LNCAP (cell line): ENCODE measurements at regions not wholly inside any gene's neighbourhood (a gene's known extent, or its start where the extent isn't known, plus 50 kb on each side); places are given as distances from the start of the nearest gene placed in this dataset.

Source experiments
- TF ChIP-seq, protein P1 (sequence below): fragments of 450-650 bp; IDR thresholded peaks from 2 replicates; pipeline ENCODE4 v1.5.1; 2017; ENCODE audit warnings: mild to moderate bottlenecking

DNA sequence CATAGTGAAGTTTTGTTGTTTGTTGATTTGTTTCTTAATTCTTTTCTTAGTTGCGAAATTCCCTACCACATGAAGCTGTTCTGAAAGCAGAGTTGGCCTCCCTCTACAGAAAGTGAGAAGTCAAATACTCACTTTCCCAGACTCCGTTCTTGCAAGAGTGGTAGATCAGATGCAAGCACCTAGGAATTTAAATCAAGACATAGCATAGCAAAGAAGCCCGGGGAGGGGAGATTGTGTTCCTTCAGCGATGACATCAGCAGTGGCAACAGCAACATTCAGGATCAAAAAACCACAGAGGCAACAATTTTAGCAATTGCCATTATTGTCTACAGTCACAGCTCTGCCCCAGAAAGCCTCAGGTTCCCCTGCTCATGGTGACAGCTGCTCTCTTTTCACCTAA, 580.0 kb downstream of the RNF144A start:
- TF ChIP-seq, protein P1, sequence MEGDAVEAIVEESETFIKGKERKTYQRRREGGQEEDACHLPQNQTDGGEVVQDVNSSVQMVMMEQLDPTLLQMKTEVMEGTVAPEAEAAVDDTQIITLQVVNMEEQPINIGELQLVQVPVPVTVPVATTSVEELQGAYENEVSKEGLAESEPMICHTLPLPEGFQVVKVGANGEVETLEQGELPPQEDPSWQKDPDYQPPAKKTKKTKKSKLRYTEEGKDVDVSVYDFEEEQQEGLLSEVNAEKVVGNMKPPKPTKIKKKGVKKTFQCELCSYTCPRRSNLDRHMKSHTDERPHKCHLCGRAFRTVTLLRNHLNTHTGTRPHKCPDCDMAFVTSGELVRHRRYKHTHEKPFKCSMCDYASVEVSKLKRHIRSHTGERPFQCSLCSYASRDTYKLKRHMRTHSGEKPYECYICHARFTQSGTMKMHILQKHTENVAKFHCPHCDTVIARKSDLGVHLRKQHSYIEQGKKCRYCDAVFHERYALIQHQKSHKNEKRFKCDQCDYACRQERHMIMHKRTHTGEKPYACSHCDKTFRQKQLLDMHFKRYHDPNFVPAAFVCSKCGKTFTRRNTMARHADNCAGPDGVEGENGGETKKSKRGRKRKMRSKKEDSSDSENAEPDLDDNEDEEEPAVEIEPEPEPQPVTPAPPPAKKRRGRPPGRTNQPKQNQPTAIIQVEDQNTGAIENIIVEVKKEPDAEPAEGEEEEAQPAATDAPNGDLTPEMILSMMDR: no peak

- TF ChIP-seq, protein P1: no peak
These were observed 581.8 kb downstream of the RNF144A start for GRCh38 chr2:7499018-7499417.

DNA sequence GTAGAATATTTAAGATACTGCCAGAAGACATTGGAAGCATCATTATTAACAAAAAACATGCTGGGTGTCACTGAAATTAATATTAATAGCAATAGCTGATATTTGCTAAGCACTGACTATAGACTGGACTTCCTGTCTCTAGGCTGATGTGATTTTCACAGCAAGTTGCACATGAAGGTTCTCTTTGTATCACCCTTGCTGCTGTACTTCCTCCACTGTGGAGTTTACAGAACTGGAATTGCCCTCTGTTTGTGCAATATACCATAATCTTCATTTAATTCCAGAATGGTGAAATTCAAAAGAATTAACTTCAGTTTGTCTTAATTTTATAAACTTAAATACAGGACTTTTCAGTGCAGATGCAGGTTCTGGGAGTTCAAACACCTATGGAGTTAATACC, 585.1 kb downstream of the RNF144A start:
- TF ChIP-seq, protein P1: no peak

DNA sequence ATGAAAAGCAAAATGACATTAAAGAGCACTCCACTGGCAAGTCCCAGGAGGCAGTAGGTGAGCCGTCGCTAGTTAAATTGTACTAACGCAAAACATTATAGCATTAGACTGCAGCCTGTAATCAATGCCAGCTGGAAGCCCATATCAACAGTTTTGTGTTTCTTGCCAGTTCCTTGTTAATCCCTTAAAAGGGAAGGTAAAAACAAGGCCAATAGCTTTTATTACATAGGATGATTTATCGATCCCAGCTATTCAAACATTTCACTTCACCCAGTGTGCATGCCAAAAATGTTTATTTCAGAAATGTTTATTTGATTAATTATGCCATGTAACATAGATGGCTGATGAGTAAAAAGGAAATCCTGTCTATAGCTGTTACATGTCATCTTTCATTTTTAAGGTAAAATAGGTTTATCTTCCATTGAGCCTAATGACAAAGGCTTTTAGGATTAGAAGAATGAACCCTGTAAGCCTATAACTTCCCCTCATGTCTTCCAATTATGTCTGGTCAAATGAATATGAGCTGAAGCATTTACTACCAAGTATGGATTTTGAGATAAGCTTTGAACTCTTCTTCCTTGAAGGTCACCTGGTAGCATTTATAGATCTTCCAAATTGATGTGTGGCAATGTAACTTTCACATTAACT, 591.2 kb downstream of the RNF144A start:
- TF ChIP-seq, protein P1: no peak

DNA sequence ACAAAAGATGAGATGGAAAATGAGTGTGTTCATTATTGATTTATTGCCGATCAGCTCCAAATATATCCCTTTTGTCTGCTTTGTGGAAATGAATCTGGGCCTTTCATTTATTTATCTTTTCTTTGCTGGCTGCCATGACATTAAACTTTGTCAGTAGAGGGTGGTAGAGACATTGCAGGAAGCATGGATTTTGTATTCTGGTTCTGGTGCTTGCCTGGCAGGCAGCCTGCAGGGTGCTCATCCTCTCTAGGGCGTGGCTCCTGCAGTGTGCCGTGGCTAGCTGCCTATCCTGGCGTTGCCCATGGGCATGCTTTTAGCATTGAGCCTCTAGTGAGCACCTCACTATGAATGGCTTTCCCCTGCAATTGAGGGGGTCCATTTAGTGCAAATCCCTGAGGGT, 593.1 kb downstream of the RNF144A start:
- TF ChIP-seq, protein P1: peak; percentile 45; the same call in 1 of the 2 replicates

DNA sequence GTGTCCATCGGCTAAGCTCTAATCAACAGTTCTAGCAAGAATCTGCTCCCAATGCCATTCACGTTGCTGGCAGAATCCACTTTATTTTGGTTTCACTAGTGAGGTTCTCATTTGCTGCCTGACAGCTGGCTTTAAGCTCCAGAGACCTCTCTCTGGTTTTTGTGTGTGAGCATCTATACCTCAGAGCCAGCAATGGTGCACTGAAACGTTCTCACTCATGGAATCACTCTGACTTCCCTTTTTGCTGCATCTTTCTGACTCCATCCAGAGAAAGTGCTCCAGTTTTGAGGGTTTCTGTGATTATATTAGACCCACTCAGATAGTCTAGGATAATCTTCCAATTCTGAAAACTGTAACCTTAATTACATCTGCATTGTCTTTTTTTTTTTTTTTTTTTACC, 596.6 kb downstream of the RNF144A start:
- TF ChIP-seq, protein P1: no peak

GRCh38 chr2:7515327-7515726, 598.1 kb downstream of the RNF144A start:
- TF ChIP-seq, protein P1: no peak
